GM04504 (cell line): ENCODE measurements at regions not wholly inside any gene's neighbourhood (a gene's known extent, or its start where the extent isn't known, plus 50 kb on each side); places are given as distances from the start of the nearest gene placed in this dataset.
"Not testable (repeated sequence)": the region's sequence is repeated elsewhere in the genome, so short reads cannot be mapped to it uniquely, and the experiment has no call there.

Experiments
- DNase-seq: peaks from one replicate; pipeline ENCODE4 v3.0.0-alpha.2; 2012; ENCODE audit warnings: low read depth

DNA sequence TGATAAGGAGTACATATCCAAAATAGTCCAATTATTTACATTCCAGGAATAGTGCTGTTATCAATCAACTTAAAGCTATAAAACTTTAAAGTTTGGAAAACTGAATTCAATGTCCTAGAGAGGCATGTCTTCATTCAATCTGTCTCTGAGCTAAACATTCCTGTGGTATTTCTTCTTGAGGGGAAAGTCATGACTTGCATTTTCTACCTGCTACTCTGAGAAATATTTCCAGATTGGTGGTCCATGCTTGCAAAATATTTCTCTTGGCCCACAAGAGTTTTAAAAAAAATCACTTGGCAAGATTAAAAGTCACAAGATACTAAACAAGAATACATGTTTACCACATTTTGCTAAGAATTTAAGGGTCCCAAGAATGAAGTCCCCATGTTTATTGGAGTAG is 63.6 kb upstream of the HGF start:
- DNase-seq = no peak

- no peak for DNase-seq
Measured at GRCh38 chr7:81831883-81832282, 62.0 kb upstream of the HGF start.

- DNase-seq = not testable (repeated sequence)
Measured at GRCh38 chr7:81829511-81829910, 59.7 kb upstream of the HGF start.

DNA sequence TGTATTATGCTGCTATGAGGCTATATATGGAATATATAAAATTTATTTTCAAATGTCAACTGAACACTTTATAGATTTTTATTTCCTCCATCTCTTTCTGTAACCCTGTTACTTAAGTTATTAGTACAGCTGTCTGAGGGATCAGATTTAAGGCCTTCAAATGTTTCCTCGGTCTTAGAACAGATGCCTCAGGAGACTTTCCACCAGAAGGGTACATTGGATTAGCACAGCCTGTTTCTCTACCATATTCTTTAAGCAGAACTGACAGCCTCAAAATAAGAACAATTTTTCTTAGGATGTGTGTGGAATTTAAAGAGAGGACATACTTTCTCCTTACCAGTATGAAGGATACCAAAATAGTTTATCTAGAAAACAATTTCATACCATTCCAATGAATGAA is 53.0 kb upstream of the HGF start:
- DNase-seq = no peak

DNA sequence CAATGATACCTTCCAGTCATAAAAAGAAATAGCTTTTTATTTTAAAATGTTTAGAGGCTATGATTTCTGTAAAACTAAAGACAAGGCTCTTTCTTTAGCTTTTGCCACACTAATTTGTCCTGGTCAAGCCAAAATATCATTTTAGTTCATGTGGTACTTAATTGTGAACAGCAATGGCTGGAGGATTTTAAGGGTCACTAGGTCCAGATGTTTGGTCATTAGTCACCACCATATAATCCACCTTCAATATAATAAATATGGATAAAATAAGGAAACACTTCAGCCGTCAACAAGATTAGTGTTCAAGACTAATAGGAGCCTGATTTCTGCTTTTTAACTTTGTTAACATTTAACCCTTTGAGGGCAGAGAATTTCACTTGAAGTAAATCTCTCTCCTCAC is 50.0 kb upstream of the HGF start:
- no peak for DNase-seq
